ENCODE measurements at regions not wholly inside any gene's neighbourhood (a gene's known extent, or its start where the extent isn't known, plus 50 kb on each side); places are given as distances from the start of the nearest gene placed in this dataset.
A peak's percentile ranks its signal among the peaks of the same experiment; 100 is the strongest.

GRCh38 chr7:46839651-46840050, 742.3 kb downstream of the TNS3 start:
- Histone ChIP-seq H3K4me3 (ENCODE audit: low read length) (no peak overlapping the region), H3K9me3 (ENCODE audit: control insufficient read depth, low read length) (peaks cover 6% of the 10 kb centered on the region), H3K9ac (ENCODE audit: low read length) (no peak overlapping the region), H3K27me3 (replicated peaks; ENCODE audit: control insufficient read depth, insufficient read depth, low read length) (no peaks in the 10 kb centered on the region), H3K36me3 (ENCODE audit: control insufficient read depth, insufficient read depth, low read length, severe bottlenecking) (no peaks in the 10 kb centered on the region), H3K4me1 (ENCODE audit: control insufficient read depth, insufficient read depth, low read length) (peaks cover 9% of the 10 kb centered on the region)
- peak; percentile 10 for DNase-seq (ENCODE audit: low read depth)

DNA sequence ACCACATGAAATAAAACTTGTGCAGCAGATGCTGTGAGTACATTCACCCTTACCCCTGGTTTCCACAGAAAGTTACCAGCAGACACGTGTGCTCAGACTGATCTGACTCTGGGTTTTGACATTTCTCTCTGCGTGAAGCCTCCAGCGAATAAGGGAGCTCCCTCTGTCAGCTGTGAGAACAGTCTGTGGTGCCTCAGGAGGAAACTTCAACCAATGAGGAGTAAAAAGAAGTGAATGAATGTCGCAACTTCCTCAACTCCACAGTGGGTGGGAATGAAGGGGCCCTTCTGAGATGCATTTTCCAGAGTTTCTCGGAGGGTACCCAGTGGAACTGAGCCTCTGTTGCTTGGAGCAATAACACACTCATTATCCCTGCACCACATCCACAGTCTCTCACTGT, 743.4 kb downstream of the TNS3 start:
- H3K36me3 ChIP-seq (ENCODE audit: control insufficient read depth, insufficient read depth, low read length, severe bottlenecking): no peaks in the 10 kb centered on the region
- peaks cover 9% of the 10 kb centered on the region for H3K4me1 ChIP-seq (ENCODE audit: control insufficient read depth, insufficient read depth, low read length)

DNA sequence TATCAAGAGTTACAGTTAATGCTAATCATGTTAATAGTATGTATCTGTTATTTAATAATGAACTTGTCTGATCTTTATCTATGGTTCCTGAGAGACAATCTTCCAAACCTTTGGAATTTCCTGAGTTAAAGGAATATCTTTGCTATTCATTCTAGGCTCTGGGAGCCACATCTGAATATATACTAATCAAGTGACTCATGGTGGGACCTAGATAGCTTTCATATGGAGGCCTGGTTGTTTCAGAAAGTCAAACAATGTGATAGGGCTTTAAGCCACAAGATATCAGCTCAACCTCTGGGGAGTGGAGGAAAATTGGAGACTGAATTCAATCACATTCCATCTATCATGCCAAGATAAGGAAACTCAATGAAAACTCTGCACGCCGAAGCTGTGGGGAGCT, 746.4 kb downstream of the TNS3 start:
- no peaks in the 10 kb centered on the region for H3K27me3 ChIP-seq (replicated peaks; ENCODE audit: control insufficient read depth, insufficient read depth, low read length)
- H3K9ac ChIP-seq (ENCODE audit: low read length): no peak overlapping the region
- no peak overlapping the region for H3K4me3 ChIP-seq (ENCODE audit: low read length)
- H3K9me3 ChIP-seq (ENCODE audit: control insufficient read depth, low read length): peaks cover 6% of the 10 kb centered on the region
- no peak for DNase-seq (ENCODE audit: low read depth)
- H3K4me1 ChIP-seq (ENCODE audit: control insufficient read depth, insufficient read depth, low read length): peaks cover 9% of the 10 kb centered on the region
- H3K36me3 ChIP-seq (ENCODE audit: control insufficient read depth, insufficient read depth, low read length, severe bottlenecking): no peaks in the 10 kb centered on the region

More for the DNA sequence above, 743.4 kb downstream of the TNS3 start:
- Histone ChIP-seq H3K9me3 (ENCODE audit: control insufficient read depth, low read length) (peaks cover 6% of the 10 kb centered on the region), H3K4me3 (ENCODE audit: low read length) (no peak overlapping the region), H3K9ac (ENCODE audit: low read length) (no peak overlapping the region), H3K27me3 (replicated peaks; ENCODE audit: control insufficient read depth, insufficient read depth, low read length) (no peaks in the 10 kb centered on the region)
- DNase-seq (ENCODE audit: low read depth): no peak

GRCh38 chr7:46834921-46835320, 747.0 kb downstream of the TNS3 start:
- DNase-seq (ENCODE audit: low read depth): no peak
- Histone ChIP-seq H3K9me3 (ENCODE audit: control insufficient read depth, low read length) (peaks cover 6% of the 10 kb centered on the region), H3K27me3 (replicated peaks; ENCODE audit: control insufficient read depth, insufficient read depth, low read length) (no peaks in the 10 kb centered on the region), H3K4me1 (ENCODE audit: control insufficient read depth, insufficient read depth, low read length) (peaks cover 9% of the 10 kb centered on the region), H3K36me3 (ENCODE audit: control insufficient read depth, insufficient read depth, low read length, severe bottlenecking) (no peaks in the 10 kb centered on the region), H3K4me3 (ENCODE audit: low read length) (no peak overlapping the region), H3K9ac (ENCODE audit: low read length) (no peak overlapping the region)

GRCh38 chr7:46833197-46833596, 748.7 kb downstream of the TNS3 start:
- H3K4me3 ChIP-seq (ENCODE audit: low read length): no peak overlapping the region
- H3K4me1 ChIP-seq (ENCODE audit: control insufficient read depth, insufficient read depth, low read length): peaks cover 9% of the 10 kb centered on the region
- H3K9me3 ChIP-seq (ENCODE audit: control insufficient read depth, low read length): peaks cover 8% of the 10 kb centered on the region
- no peak for DNase-seq (ENCODE audit: low read depth)
- no peak overlapping the region for H3K9ac ChIP-seq (ENCODE audit: low read length)
- H3K27me3 ChIP-seq (replicated peaks; ENCODE audit: control insufficient read depth, insufficient read depth, low read length): no peaks in the 10 kb centered on the region
- no peaks in the 10 kb centered on the region for H3K36me3 ChIP-seq (ENCODE audit: control insufficient read depth, insufficient read depth, low read length, severe bottlenecking)

GRCh38 chr7:46832136-46832535, 749.8 kb downstream of the TNS3 start:
- DNase-seq (ENCODE audit: low read depth): no peak
- H3K36me3 ChIP-seq (ENCODE audit: control insufficient read depth, insufficient read depth, low read length, severe bottlenecking): no peaks in the 10 kb centered on the region
- H3K9ac ChIP-seq (ENCODE audit: low read length): no peak overlapping the region
- no peak overlapping the region for H3K4me3 ChIP-seq (ENCODE audit: low read length)
- no peaks in the 10 kb centered on the region for H3K27me3 ChIP-seq (replicated peaks; ENCODE audit: control insufficient read depth, insufficient read depth, low read length)
- peaks cover 9% of the 10 kb centered on the region for H3K4me1 ChIP-seq (ENCODE audit: control insufficient read depth, insufficient read depth, low read length)
- peaks cover 8% of the 10 kb centered on the region for H3K9me3 ChIP-seq (ENCODE audit: control insufficient read depth, low read length)

DNA sequence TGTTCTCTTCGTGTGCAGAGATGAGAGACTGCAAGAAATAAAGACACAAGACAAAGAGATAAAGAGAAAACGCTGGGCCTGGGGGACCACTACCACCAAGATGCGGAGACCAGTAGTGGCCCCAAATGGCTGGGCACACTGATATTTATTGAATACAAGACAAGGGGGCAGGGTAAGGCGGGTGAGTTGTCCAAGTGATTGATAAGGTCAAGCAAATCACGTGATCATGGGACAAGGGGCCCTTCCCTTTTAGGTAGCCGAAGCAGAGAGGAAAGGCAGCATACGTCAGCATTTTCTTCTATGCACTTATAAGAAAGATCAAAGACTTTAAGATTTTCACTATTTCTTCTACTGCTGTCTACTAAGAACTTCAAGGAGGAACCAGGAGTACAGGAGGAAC, 762.1 kb downstream of the TNS3 start:
- Histone ChIP-seq H3K4me1 (ENCODE audit: control insufficient read depth, insufficient read depth, low read length) (no peaks in the 10 kb centered on the region), H3K36me3 (ENCODE audit: control insufficient read depth, insufficient read depth, low read length, severe bottlenecking) (no peaks in the 10 kb centered on the region), H3K9ac (ENCODE audit: low read length) (no peak overlapping the region), H3K9me3 (ENCODE audit: control insufficient read depth, low read length) (peaks cover 12% of the 10 kb centered on the region), H3K27me3 (replicated peaks; ENCODE audit: control insufficient read depth, insufficient read depth, low read length) (no peaks in the 10 kb centered on the region), H3K4me3 (ENCODE audit: low read length) (no peak overlapping the region)
- DNase-seq (ENCODE audit: low read depth): no peak

DNA sequence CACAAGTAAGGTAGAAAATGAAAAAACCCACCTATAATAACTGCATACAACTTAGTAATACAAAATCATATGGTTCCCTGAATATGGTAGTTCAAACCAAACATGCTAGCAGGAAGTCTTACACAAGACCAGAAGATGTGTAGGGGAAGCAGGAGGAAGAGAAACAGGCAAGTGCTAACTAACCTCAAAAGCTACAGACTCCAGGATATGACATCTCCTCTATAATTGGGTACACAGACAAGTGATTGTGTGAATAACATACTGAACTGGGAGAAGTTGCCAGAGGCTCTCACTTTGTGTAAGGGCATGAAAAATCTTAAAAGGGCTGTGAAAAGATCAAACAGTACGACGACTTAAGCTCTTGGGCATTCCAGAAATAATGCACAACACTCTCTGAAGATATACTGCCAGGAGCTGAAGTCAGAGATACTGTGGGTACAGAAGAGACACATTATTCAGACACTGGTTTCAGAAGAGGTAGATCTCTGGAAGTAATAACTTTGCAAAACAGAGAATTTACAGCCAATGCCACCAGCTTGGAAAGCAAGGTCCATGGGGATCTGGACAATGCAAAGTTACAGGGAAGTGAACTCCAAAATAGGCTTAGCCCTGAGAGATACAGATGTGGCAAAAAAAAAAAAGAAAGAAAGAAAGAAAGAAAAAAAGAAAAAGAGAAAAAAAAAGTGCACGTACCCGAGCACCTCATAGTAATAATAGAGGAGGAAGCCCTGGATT, 767.2 kb downstream of the TNS3 start:
- Histone ChIP-seq H3K4me3 (ENCODE audit: low read length) (no peak overlapping the region), H3K36me3 (ENCODE audit: control insufficient read depth, insufficient read depth, low read length, severe bottlenecking) (no peaks in the 10 kb centered on the region), H3K27me3 (replicated peaks; ENCODE audit: control insufficient read depth, insufficient read depth, low read length) (no peaks in the 10 kb centered on the region), H3K4me1 (ENCODE audit: control insufficient read depth, insufficient read depth, low read length) (peaks cover 17% of the 10 kb centered on the region), H3K9ac (ENCODE audit: low read length) (no peak overlapping the region), H3K9me3 (ENCODE audit: control insufficient read depth, low read length) (peaks cover 12% of the 10 kb centered on the region)
- peak; percentile 2 for DNase-seq (ENCODE audit: low read depth)

GRCh38 chr7:46812101-46812675, 769.7 kb downstream of the TNS3 start:
- Histone ChIP-seq H3K4me3 (ENCODE audit: low read length) (peak overlapping the region; percentile 54), H3K36me3 (ENCODE audit: control insufficient read depth, insufficient read depth, low read length, severe bottlenecking) (no peaks in the 10 kb centered on the region)

DNA sequence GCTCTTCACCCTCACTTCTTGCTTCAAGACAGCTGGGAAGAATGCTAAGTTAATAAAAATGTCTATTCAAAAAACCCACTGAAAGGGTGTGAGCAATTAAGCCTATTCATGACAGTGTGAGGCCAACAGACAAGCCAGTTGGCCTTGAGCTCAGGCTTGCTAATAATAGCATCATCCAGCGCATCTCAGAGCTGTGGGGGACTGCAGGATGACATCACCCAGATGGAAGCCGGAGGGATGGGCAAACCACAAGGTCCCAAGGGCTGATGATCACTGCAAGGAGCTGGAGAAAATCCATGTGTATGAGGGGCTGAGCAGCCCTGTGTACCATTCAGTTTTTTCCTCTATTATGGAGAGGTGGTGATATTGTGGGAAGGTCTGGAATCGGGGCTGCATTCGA, 770.4 kb downstream of the TNS3 start:
- peak; percentile 71 for DNase-seq (ENCODE audit: low read depth)
- H3K9ac ChIP-seq (ENCODE audit: low read length): peak overlapping the region; percentile 41
- H3K27me3 ChIP-seq (replicated peaks; ENCODE audit: control insufficient read depth, insufficient read depth, low read length): no peaks in the 10 kb centered on the region
- peaks cover 17% of the 10 kb centered on the region for H3K4me1 ChIP-seq (ENCODE audit: control insufficient read depth, insufficient read depth, low read length)
- peaks cover 10% of the 10 kb centered on the region for H3K9me3 ChIP-seq (ENCODE audit: control insufficient read depth, low read length)
- H3K36me3 ChIP-seq (ENCODE audit: control insufficient read depth, insufficient read depth, low read length, severe bottlenecking): no peaks in the 10 kb centered on the region
- H3K4me3 ChIP-seq (ENCODE audit: low read length): peak overlapping the region; percentile 54

More at GRCh38 chr7:46812101-46812675, 769.7 kb downstream of the TNS3 start:
- Histone ChIP-seq H3K27me3 (replicated peaks; ENCODE audit: control insufficient read depth, insufficient read depth, low read length) (no peaks in the 10 kb centered on the region), H3K9me3 (ENCODE audit: control insufficient read depth, low read length) (peaks cover 15% of the 10 kb centered on the region), H3K9ac (ENCODE audit: low read length) (peak overlapping the region; percentile 41), H3K4me1 (ENCODE audit: control insufficient read depth, insufficient read depth, low read length) (peaks cover 17% of the 10 kb centered on the region)
- DNase-seq (ENCODE audit: low read depth): peak; percentile 9

- Histone ChIP-seq H3K36me3 (ENCODE audit: control insufficient read depth, insufficient read depth, low read length, severe bottlenecking) (no peaks in the 10 kb centered on the region), H3K4me1 (ENCODE audit: control insufficient read depth, insufficient read depth, low read length) (peaks cover 17% of the 10 kb centered on the region), H3K9me3 (ENCODE audit: control insufficient read depth, low read length) (peaks cover 5% of the 10 kb centered on the region), H3K9ac (ENCODE audit: low read length) (peak overlapping the region; percentile 30), H3K4me3 (ENCODE audit: low read length) (no peak overlapping the region), H3K27me3 (replicated peaks; ENCODE audit: control insufficient read depth, insufficient read depth, low read length) (no peaks in the 10 kb centered on the region)
- no peak for DNase-seq (ENCODE audit: low read depth)
Measured at GRCh38 chr7:46810986-46811385, 770.9 kb downstream of the TNS3 start.
